Endodermal cell (in vitro differentiated cells): ENCODE measurements at regions not wholly inside any gene's neighbourhood (a gene's known extent, or its start where the extent isn't known, plus 50 kb on each side); places are given as distances from the start of the nearest gene placed in this dataset.

Experiments
- DNase-seq: peaks from one replicate; pipeline ENCODE4 v3.0.0-alpha.2; 2017
- H3K27ac ChIP-seq: 2 replicates; pipeline ENCODE4 v1.5.1; 2013; ENCODE audit warnings: mild to moderate bottlenecking, low read depth, low read length, moderate library complexity
- H3K27me3 ChIP-seq: 2 replicates; pipeline ENCODE4 v1.6.1; 2013; ENCODE audit warnings: mild to moderate bottlenecking, low read length, moderate library complexity; ENCODE audit not compliant: insufficient read depth, control insufficient read depth, poor library complexity, severe bottlenecking
- H3K36me3 ChIP-seq: 2 replicates; pipeline ENCODE4 v1.7.0; 2013; ENCODE audit warnings: mild to moderate bottlenecking, low read length, moderate library complexity; ENCODE audit not compliant: control insufficient read depth, insufficient read depth
- H3K4me1 ChIP-seq: one replicate; pipeline ENCODE4 v1.7.0; 2013; ENCODE audit warnings: low read length; ENCODE audit not compliant: control insufficient read depth, insufficient read depth
- H3K4me3 ChIP-seq: 2 replicates; pipeline ENCODE4 v1.5.1; 2013; ENCODE audit warnings: mild to moderate bottlenecking, low read length, moderate library complexity
- H3K9ac ChIP-seq: 2 replicates; pipeline ENCODE4 v1.6.1; 2013; ENCODE audit warnings: mild to moderate bottlenecking, low read length, moderate library complexity; ENCODE audit not compliant: poor library complexity, severe bottlenecking; ENCODE audit errors: extremely low read depth
- H3K9me3 ChIP-seq: 2 replicates; pipeline ENCODE4 v1.6.1; 2013; ENCODE audit warnings: mild to moderate bottlenecking, low read length, moderate library complexity; ENCODE audit not compliant: control insufficient read depth
- H3K27ac Mint-ChIP-seq: 2 replicates; pipeline ENCODE4 v1.8.0; 2020; ENCODE audit warnings: mixed read lengths
- H3K27me3 Mint-ChIP-seq: 2 replicates; pipeline ENCODE4 v1.8.0; 2021; ENCODE audit warnings: mild to moderate bottlenecking, mixed read lengths; ENCODE audit not compliant: insufficient read depth
- H3K36me3 Mint-ChIP-seq: 2 replicates; pipeline ENCODE4 v1.8.0; 2020; ENCODE audit warnings: low read depth, mixed read lengths
- H3K4me1 Mint-ChIP-seq: 2 replicates; pipeline ENCODE4 v1.8.0; 2020; ENCODE audit warnings: mixed read lengths
- H3K4me3 Mint-ChIP-seq: 2 replicates; pipeline ENCODE4 v1.8.0; 2020; ENCODE audit warnings: mild to moderate bottlenecking, moderate library complexity, mixed read lengths
- H3K9me3 Mint-ChIP-seq: 2 replicates; pipeline ENCODE4 v1.8.0; 2020; ENCODE audit warnings: mild to moderate bottlenecking, mixed read lengths
- WGBS, 2 experiments: methylation state at CpG; one replicate each; pipeline versions ENCODE4 v1.1.5 to v1.1.7; 2013; ENCODE audit warnings: missing lambda C conversion rate in 2 of 2, mixed read lengths in 1 of 2; ENCODE audit not compliant: insufficient coverage in 1 of 2, insufficient read length in 1 of 2; 5-methylcytosine and 5-hydroxymethylcytosine counted together
- TF ChIP-seq, protein P1 (sequence below): fragments of 200-600 bp; sonication (generic); conservative IDR thresholded peaks from 2 replicates; pipeline ENCODE4 v1.5.0; 2021; ENCODE audit warnings: antibody characterized with exemption, mild to moderate bottlenecking

- no peaks in the 10 kb centered on the region for H3K4me1 Mint-ChIP-seq
- no peaks in the 10 kb centered on the region for H3K36me3 Mint-ChIP-seq
- H3K27me3 ChIP-seq = no peaks in the 10 kb centered on the region
- no peak overlapping the region for H3K9ac ChIP-seq
- DNase-seq = no peak
- H3K27ac ChIP-seq = no peak overlapping the region
- no peaks in the 10 kb centered on the region for H3K9me3 Mint-ChIP-seq
- H3K27ac Mint-ChIP-seq = no peak overlapping the region
- TF ChIP-seq, protein P1, sequence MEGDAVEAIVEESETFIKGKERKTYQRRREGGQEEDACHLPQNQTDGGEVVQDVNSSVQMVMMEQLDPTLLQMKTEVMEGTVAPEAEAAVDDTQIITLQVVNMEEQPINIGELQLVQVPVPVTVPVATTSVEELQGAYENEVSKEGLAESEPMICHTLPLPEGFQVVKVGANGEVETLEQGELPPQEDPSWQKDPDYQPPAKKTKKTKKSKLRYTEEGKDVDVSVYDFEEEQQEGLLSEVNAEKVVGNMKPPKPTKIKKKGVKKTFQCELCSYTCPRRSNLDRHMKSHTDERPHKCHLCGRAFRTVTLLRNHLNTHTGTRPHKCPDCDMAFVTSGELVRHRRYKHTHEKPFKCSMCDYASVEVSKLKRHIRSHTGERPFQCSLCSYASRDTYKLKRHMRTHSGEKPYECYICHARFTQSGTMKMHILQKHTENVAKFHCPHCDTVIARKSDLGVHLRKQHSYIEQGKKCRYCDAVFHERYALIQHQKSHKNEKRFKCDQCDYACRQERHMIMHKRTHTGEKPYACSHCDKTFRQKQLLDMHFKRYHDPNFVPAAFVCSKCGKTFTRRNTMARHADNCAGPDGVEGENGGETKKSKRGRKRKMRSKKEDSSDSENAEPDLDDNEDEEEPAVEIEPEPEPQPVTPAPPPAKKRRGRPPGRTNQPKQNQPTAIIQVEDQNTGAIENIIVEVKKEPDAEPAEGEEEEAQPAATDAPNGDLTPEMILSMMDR = no peak
- no peaks in the 10 kb centered on the region for H3K9me3 ChIP-seq
- H3K4me3 ChIP-seq = no peak overlapping the region
- H3K27me3 Mint-ChIP-seq = no peaks in the 10 kb centered on the region
- H3K4me1 ChIP-seq = no peaks in the 10 kb centered on the region
- no peak overlapping the region for H3K4me3 Mint-ChIP-seq
- no peaks in the 10 kb centered on the region for H3K36me3 ChIP-seq
Measured at GRCh38 chr3:99167071-99167470, 265.6 kb upstream of the DCBLD2 start.

- Mint-ChIP-seq H3K36me3 (no peaks in the 10 kb centered on the region), H3K4me3 (no peak overlapping the region), H3K27me3 (no peaks in the 10 kb centered on the region), H3K9me3 (peaks cover 18% of the 10 kb centered on the region), H3K4me1 (no peaks in the 10 kb centered on the region), H3K27ac (no peak overlapping the region)
- H3K36me3 ChIP-seq = no peaks in the 10 kb centered on the region
- no peak overlapping the region for H3K4me3 ChIP-seq
- peaks cover 19% of the 10 kb centered on the region for H3K9me3 ChIP-seq
- H3K27me3 ChIP-seq = no peaks in the 10 kb centered on the region
- no peaks in the 10 kb centered on the region for H3K4me1 ChIP-seq
- H3K27ac ChIP-seq = no peak overlapping the region
- TF ChIP-seq, protein P1 = no peak
- 89 to 96% methylated on average over 3 of the region's 3 CpGs for WGBS, 2 experiments
- H3K9ac ChIP-seq = no peak overlapping the region
- no peak for DNase-seq
Measured at GRCh38 chr3:99163314-99163713, 261.8 kb upstream of the DCBLD2 start.

DNA sequence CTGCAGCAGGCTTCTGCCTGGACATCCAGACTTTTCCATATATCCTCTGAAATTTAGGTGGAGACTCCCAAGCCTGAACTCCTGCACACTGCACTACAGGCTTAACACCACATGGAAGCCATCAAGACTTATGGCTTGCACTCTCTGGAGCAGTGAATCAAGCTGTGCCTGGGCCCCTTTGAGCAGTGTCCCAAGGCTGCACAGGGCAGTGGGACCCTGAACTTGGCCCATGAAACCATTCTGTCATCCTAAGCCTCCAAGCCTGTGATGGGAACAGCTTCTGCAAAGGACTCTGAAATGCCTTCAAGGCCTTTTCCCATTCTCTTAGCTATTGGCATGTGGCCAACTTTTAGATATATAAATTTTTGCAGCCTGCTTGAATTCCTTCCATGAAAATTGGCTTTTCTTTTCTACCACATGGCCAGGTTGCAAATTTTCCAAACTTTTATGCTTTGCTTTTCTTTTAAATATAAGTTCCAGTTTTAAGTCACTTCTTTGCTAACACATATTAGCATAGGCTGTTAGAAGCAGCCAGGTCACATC, 257.8 kb upstream of the DCBLD2 start:
- Histone ChIP-seq H3K4me1 (no peaks in the 10 kb centered on the region), H3K27ac (no peak overlapping the region), H3K27me3 (no peaks in the 10 kb centered on the region), H3K36me3 (no peaks in the 10 kb centered on the region), H3K4me3 (no peak overlapping the region), H3K9me3 (peaks cover 24% of the 10 kb centered on the region), H3K9ac (no peak overlapping the region)
- Mint-ChIP-seq H3K27me3 (no peaks in the 10 kb centered on the region), H3K27ac (no peak overlapping the region), H3K4me3 (no peak overlapping the region), H3K4me1 (no peaks in the 10 kb centered on the region), H3K9me3 (peaks cover 39% of the 10 kb centered on the region), H3K36me3 (no peaks in the 10 kb centered on the region)
- TF ChIP-seq, protein P1 = no peak
- DNase-seq = no peak
